ENCODE measurements at regions not wholly inside any gene's neighbourhood (a gene's known extent, or its start where the extent isn't known, plus 50 kb on each side); places are given as distances from the start of the nearest gene placed in this dataset.

- TF ChIP-seq REST (IDR thresholded peaks at IDR 0.05; ENCODE audit: low read depth, low read length) (no peak), JUNB (IDR thresholded peaks at IDR 0.05) (no peak)
Measured at GRCh38 chr7:54242776-54243175, 299.4 kb upstream of the VSTM2A start (continued).

GRCh38 chr7:54245020-54245419 lies 297.2 kb upstream of the VSTM2A start:
- Histone ChIP-seq H4K20me1 (ENCODE audit: control insufficient read depth, insufficient read depth) (no peaks in the 10 kb centered on the region), H2AFZ (ENCODE audit: control insufficient read depth, low read depth, low read length) (no peak overlapping the region), H3K27me3 (replicated peaks in 1 of 2; ENCODE audit: control insufficient read depth in 2 of 2, insufficient read depth in 2 of 2, low read length in 1 of 2) (no peaks in the 10 kb centered on the region), H3K27ac (ENCODE audit: control insufficient read depth, insufficient read depth) (no peak overlapping the region), H3K36me3 (ENCODE audit: control insufficient read depth in 2 of 2, insufficient read depth in 2 of 2, low read length in 1 of 2) (no peaks in the 10 kb centered on the region), H3K4me1 (ENCODE audit: control insufficient read depth, insufficient read depth, low read length) (no peaks in the 10 kb centered on the region), H3K79me2 (ENCODE audit: control insufficient read depth, insufficient read depth, low read length) (no peaks in the 10 kb centered on the region), H3K9me3 (replicated peaks; ENCODE audit: control insufficient read depth, insufficient read depth, low read length) (no peaks in the 10 kb centered on the region), H3K9ac (ENCODE audit: control insufficient read depth, insufficient read depth, low read length) (no peak overlapping the region), H3K4me3 (no peak overlapping the region), H3K4me2 (ENCODE audit: control insufficient read depth, insufficient read depth) (no peak overlapping the region)
- DNase-seq (ENCODE audit: low read depth, low spot score) = no peak
- intact Hi-C loops (cut with micrococcal nuclease; ENCODE audit: unreplicated experiment) = no loop called here
- FAIRE-seq = no peak
- WGBS (ENCODE audit: insufficient coverage, insufficient replicate concordance, low lambda C conversion rate, missing lambda C conversion rate) = 4% methylated on average over 1 of the region's 1 CpG
- in situ Hi-C loops (cut with MboI) = loop anchor here (10.0 kb wide), 1 partner anchor 90 kb away; no protein-coding TSS in a partner anchor
- ChIA-PET SMC1A (ENCODE audit: uncharacterized antibody, unreplicated experiment) (no interaction called here), CTCF (no interaction called here), RAD21 (ENCODE audit: unreplicated experiment) (interaction anchor here (1.1 kb wide), 1 partner anchor 184 kb away, joined by 3 read pairs; no protein-coding TSS in a partner anchor), POLR2A (no interaction called here)
- no TSS peak for BruUV-seq (replicated peaks)
- TF ChIP-seq RAD21 (IDR thresholded peaks at IDR 0.05; ENCODE audit: insufficient read depth, low read depth, low read length) (no peak), HDAC2 (IDR thresholded peaks at IDR 0.05) (no peak), PML (IDR thresholded peaks at IDR 0.05; ENCODE audit: low read length) (no peak), ZZZ3 (IDR thresholded peaks at IDR 0.05; ENCODE audit: control insufficient read depth, insufficient read length, low read depth) (no peak), BMI1 (IDR thresholded peaks at IDR 0.05; ENCODE audit: borderline replicate concordance) (no peak), ZBTB11 (CRISPR knock-in tag; IDR thresholded peaks at IDR 0.05) (no peak), USF1 (IDR thresholded peaks at IDR 0.05; ENCODE audit: borderline replicate concordance, extremely low read length, insufficient read depth, low read depth, low read length) (no peak), CHD4 (IDR thresholded peaks at IDR 0.05) (no peak), STAT1 (conservative IDR thresholded peaks at IDR 0.05) (no peak)
- ATAC-seq = no peak

All from GM12878 (cell line).